ENCODE measurements at regions not wholly inside any gene's neighbourhood (a gene's known extent, or its start where the extent isn't known, plus 50 kb on each side); places are given as distances from the start of the nearest gene placed in this dataset.
"Not testable (repeated sequence)": the region's sequence is repeated elsewhere in the genome, so short reads cannot be mapped to it uniquely, and the experiment has no call there.

GRCh38 chr4:89491761-89492160, 184.2 kb upstream of the GPRIN3 start:
- DNase-seq: no peak

GRCh38 chr4:89489921-89490431, 182.4 kb upstream of the GPRIN3 start:
- not testable (repeated sequence) for DNase-seq

GRCh38 chr4:89489338-89489771, 181.8 kb upstream of the GPRIN3 start:
- no peak for DNase-seq

- DNase-seq: no peak
Observed at GRCh38 chr4:89488736-89489135, 181.1 kb upstream of the GPRIN3 start.

GRCh38 chr4:89486673-89487072, 179.1 kb upstream of the GPRIN3 start:
- no peak for DNase-seq

GRCh38 chr4:89486042-89486441, 178.4 kb upstream of the GPRIN3 start:
- DNase-seq: no peak

GRCh38 chr4:89483833-89484232, 176.2 kb upstream of the GPRIN3 start:
- DNase-seq: no peak

- no peak for DNase-seq
Observed at GRCh38 chr4:89482926-89483595, 175.5 kb upstream of the GPRIN3 start.

- DNase-seq: no peak
Observed at GRCh38 chr4:89482251-89482650, 174.7 kb upstream of the GPRIN3 start.

GRCh38 chr4:89469930-89470375, 162.4 kb upstream of the GPRIN3 start:
- DNase-seq: no peak

- DNase-seq: no peak
Observed at GRCh38 chr4:89469516-89469915, 161.9 kb upstream of the GPRIN3 start.

- no peak for DNase-seq
Observed at GRCh38 chr4:89468602-89469001, 161.0 kb upstream of the GPRIN3 start.

GRCh38 chr4:89463341-89463740, 155.7 kb upstream of the GPRIN3 start:
- DNase-seq: no peak

GRCh38 chr4:89447543-89447942, 139.9 kb upstream of the GPRIN3 start:
- no peak for DNase-seq

- no peak for DNase-seq
Observed at GRCh38 chr4:89446193-89446592, 138.6 kb upstream of the GPRIN3 start.

- no peak for DNase-seq
Observed at GRCh38 chr4:89439533-89439932, 131.9 kb upstream of the GPRIN3 start.

- no peak for DNase-seq
Observed at GRCh38 chr4:89438102-89438831, 130.7 kb upstream of the GPRIN3 start.

GRCh38 chr4:89434364-89434988, 126.9 kb upstream of the GPRIN3 start:
- peak; percentile 13 for DNase-seq

- DNase-seq: no peak
Observed at GRCh38 chr4:89427782-89428181, 120.2 kb upstream of the GPRIN3 start.

- DNase-seq: no peak
Observed at GRCh38 chr4:89425023-89425422, 117.4 kb upstream of the GPRIN3 start.

- no peak for DNase-seq
Observed at GRCh38 chr4:89422441-89422990, 114.9 kb upstream of the GPRIN3 start.

- DNase-seq: peak; percentile 37
Observed at GRCh38 chr4:89420507-89420906, 112.9 kb upstream of the GPRIN3 start.

- no peak for DNase-seq
Observed at GRCh38 chr4:89419111-89419695, 111.6 kb upstream of the GPRIN3 start.
